ENCODE measurements at regions not wholly inside any gene's neighbourhood (a gene's known extent, or its start where the extent isn't known, plus 50 kb on each side); places are given as distances from the start of the nearest gene placed in this dataset.

DNA sequence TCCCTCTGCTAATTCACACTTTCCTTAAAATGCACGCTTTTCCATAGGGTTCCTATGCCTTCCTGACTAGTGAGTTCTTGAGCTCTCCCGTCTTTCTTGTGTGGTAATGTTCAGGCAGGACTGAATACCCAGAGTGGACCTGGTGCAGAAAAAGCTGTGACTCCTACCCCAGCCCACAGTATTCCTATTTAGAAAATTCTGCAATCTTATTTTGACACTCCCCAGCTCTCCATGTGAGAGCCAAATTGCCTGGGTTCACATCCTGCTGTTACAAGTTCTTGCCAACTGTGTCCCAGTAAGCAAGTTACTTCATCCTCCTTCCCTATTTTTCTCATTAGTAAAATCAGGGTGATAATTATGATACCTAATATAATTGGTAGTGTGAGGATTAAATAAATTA lies 290.8 kb upstream of the SLCO3A1 start:
- DNase-seq: no peak

- no peak for DNase-seq
These were observed 288.9 kb upstream of the SLCO3A1 start for GRCh38 chr15:91564631-91565030.

DNA sequence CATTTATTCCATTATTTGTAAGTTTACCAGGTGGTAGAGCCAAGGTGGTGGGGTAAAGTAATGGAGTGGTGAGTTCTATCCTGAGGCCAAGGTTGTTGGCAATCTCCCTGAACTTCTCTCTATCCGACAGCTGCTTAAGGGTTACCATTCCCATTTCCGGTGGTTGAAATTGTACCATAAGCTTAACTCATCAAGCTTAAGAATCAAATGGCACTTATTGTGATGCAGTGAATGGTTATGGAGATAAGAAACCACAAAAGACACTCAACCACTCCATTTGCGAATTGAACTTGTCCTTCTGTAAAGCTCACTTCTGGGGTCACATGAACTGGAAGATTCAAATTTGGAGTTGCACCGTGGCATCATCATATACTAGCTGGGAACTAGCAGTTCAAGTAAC lies 287.4 kb upstream of the SLCO3A1 start:
- DNase-seq: no peak

DNA sequence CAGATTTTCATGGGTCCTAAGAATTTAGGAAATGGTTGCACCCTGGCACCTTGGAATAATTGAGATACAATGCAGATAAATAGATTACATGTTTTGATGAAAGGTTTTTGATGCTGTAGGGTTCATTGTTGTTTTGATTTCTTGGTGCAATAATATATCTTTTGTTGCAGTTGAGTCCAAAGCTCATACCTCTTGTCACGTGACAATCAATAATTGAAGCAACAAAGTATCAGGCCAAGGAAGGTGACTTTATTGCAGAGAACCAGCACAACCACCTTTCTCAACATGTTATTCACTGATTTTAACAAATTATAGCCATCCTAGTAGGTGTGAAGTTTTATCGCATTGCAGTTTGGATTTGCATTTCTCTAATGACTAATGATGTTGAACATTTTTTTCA lies 285.5 kb upstream of the SLCO3A1 start:
- DNase-seq: no peak

DNA sequence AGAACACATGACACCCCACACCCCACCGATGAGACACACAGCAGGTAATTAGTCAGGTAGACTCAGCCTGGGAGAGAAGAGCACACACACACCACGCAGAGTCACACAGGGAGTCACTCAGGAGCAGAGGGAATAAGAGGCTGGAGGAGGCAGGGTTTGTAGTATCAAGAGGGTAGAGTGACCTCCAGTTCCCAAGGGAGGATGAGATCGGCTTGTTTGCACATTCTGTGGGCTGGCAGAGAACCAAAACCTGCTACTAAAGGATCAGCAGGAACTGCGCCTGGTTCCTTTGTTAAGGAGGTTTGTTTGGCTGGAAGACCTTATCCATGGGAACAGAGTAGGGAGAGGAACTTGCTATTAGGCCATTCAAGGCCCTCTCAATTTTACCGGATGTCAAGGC lies 281.4 kb upstream of the SLCO3A1 start:
- DNase-seq: no peak

DNA sequence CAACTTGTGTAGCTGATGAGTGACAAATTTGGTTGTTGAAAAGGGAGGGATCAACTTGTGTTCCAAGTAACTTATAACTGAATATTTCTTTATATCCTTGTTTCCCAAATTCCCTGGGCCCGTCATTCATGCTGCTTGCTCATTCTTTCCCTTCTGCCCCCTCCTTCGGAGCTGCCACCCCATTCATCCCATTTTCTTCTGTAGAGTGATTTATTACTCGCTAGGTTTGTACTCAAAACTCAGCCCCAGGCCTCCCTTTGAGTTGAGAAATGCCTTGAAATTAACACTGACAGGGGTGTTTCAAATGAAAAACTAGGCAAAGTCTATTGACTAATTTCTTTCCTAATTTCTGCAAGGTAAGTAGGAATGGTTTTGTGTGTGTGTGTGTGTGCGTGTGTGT lies 277.4 kb upstream of the SLCO3A1 start:
- no peak for DNase-seq

DNA sequence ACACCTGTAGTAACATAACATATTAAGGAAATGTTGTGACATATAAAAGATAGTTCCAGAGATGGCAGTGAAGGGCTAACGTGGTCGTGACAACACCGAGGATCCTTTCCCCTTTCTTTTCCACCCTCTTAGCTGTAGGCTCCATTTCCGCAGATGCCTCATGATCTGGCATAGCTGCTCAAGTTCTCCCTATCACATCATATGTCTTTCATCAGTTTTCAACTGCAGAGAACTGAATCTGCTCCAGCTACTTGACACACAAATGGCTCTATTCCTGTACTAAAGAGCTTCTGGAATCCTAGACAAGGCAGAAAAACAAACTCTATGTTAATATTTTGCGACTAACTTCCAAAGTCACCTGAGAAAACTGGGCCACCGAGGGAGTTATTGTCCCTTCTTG lies 275.0 kb upstream of the SLCO3A1 start:
- DNase-seq: no peak

GRCh38 chr15:91584895-91585294 lies 268.6 kb upstream of the SLCO3A1 start:
- no peak for DNase-seq

GRCh38 chr15:91586560-91586959 lies 266.9 kb upstream of the SLCO3A1 start:
- no peak for DNase-seq

DNA sequence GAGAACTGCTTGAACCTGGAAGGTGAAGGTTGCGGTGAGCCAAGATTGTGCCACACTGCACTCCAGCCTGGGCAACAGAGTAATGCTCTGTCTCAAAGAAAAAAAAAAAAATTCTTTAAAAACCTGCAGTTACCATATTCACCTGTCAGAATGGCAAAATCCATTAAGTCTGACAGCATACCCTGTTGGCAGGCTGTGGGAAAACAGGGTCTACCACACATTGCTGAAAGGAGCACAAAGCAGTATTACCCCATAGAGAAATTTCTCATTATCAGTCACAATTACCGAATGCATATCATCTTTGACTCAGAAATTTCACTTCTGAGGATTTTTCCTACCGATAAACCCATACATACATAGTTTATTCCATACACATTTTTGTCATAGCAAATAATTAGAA lies 264.1 kb upstream of the SLCO3A1 start:
- no peak for DNase-seq

- DNase-seq: no peak
These were observed 260.9 kb upstream of the SLCO3A1 start for GRCh38 chr15:91592567-91592966.

GRCh38 chr15:91593067-91593466 lies 260.4 kb upstream of the SLCO3A1 start:
- no peak for DNase-seq

- DNase-seq: no peak
These were observed 259.9 kb upstream of the SLCO3A1 start for GRCh38 chr15:91593653-91594052.

- DNase-seq: no peak
These were observed 254.2 kb upstream of the SLCO3A1 start for GRCh38 chr15:91599261-91599660.

DNA sequence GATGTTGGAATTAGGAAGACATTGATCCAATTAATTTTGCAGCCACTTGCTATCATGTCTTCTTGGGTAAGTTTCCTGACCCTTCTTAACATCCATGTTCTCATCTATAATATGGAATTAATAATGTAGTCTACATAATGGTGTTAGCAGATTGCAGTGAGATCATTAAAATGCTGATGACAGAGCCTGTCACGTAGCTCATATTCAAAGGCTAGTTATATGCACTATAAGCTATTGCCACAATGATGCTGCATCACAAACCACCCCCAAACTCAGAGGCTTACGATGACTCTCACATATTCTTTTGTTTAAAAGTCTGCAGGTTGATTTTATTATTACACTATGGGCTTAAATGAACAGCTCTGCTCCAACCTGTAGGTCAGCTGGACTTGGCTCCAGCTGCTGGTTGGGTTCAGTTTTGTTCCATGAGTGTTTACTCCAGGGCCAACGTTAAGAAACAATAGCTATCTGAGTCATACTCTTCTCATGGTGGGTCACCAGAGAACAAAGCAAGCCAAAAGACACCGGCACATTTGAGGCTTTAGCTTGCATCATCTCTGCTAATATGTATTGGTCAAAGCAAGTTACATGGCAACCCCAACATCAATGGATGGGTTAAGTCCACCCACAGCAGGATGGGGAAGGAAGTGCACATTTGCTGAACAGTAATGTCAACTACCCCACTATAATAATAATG lies 250.0 kb upstream of the SLCO3A1 start:
- DNase-seq: no peak

DNA sequence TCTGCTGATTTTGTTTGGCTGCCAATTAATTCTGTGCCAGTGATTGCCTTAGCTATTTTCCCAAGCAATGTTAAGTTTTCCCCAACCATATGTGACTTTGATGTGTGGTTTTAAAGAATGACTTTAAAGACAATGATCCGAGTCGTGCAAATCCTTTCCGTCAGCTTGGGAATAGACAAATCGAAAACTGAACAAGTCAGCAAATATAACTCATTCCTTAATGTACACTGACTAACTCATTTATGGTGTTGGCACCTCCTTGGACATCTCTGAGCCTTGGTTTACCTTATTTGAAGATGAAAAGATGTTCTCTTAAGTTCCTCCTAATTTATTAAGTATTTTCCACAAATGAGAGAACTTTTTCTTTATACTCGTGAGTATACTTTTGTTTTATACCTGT lies 249.4 kb upstream of the SLCO3A1 start:
- DNase-seq: no peak

GRCh38 chr15:91605576-91605975 lies 247.9 kb upstream of the SLCO3A1 start:
- DNase-seq: no peak

- no peak for DNase-seq
These were observed 244.3 kb upstream of the SLCO3A1 start for GRCh38 chr15:91609231-91609630.

- no peak for DNase-seq
These were observed 243.5 kb upstream of the SLCO3A1 start for GRCh38 chr15:91609966-91610365.

DNA sequence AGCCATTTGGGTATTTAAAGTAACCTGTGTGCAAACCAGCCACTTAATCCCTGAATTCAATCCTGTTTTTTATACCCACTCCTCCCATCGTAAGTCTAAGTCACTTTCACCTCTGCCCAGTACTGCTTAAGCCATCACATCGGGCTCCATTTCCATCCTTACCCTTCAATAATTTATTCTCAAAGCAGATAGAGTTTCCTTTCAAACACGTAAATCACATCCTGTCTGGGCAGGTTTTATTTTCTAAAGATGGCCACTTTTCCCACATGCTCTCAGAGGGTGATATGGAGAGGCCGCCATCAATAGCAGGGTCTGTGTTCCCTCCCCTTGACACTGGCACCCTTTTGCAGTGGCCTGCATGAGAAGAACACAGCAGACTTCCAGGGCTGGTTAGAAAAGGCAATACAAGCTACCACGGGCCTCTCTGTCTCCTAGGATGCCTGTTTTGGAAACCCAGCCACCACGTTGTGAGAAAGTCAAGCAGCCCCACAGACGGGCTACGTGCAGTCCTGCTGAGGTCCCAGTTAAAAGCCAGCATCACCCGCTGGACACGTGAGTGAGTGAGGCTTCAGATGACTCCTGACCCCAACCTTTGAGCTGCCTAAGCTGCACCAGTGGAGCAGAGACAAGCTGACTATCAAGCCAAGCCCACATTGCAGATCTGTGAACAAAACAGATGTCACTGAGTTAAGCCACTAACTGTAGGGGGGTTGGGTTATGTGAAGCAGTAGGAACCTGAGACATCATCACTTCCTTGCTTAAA lies 241.8 kb upstream of the SLCO3A1 start:
- DNase-seq: no peak

DNA sequence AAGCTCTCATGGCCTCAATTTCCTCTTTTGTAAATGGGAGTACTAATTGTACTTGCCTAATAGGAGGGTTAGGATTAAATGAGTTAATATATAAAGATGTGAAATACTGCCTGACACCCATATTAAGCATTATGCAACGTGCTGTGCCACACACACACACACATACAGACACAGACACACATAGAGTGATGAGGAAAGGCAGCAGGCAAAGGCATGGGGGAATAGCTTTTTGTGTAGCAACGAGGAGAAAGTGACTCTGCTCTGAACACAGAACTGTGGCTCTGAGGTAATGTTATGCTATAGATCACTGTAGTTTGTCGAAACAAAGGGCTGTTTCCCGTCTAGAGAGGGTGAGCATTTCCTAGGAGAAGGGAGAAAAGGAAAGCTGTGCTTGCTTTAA lies 233.3 kb upstream of the SLCO3A1 start:
- no peak for DNase-seq

GRCh38 chr15:91622235-91622634 lies 231.3 kb upstream of the SLCO3A1 start:
- no peak for DNase-seq

DNA sequence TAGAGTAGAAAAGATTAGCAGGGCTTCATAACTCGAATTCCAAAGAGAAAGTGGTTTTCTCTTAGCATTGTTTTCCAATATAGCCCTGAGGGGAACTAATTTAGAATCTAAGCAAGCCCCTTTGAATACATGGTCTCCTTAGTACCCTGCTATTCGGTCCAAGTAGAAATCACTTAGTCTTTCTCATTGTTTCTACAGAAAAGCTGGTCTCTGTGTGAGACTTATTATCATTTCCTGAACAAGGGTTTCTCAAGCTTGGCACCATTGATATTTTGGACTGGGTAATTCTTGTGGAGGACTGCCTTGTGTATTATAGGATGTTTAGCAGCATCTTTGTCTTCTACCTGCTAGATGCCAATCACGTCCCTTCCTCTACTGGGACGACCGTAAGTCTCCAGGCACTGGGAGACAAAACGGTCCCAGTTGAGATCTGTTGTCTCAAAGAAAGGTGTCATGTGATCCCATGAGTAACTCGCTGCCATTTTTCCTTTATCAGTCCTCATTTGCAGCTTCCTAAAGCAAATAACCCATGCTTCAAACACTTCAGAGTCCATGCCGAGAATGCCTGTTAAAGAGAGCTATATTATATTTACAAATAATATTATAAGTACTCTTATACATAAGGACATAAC lies 230.7 kb upstream of the SLCO3A1 start:
- no peak for DNase-seq

DNA sequence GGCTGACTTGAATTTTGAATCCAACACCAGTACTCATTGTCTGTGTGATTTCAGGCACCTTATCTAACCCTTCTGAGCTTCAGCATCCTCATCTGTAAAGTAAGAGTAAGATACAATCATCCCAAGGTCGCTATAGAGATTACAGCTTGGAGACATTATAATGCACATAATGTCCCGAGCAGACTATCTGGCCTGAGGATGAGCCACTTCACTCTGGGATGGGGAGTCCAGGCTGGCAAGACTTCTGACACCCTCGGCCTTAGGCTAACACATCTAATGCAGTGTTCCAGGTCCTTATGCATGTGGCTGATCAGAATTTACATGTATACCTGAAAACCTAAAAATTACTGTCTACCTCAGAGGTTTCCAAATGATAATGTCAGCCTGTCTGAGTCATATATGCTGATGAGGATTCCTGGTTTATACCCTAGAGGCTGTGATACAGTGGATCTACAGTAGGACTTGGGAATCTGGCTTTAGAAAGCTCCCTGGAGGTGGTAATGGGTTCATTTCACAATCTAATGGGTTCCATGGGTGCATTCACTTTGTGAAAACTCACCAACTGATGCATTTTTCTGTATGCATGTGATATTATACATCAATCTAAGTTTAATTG lies 229.0 kb upstream of the SLCO3A1 start:
- no peak for DNase-seq
